ENCODE measurements at regions not wholly inside any gene's neighbourhood (a gene's known extent, or its start where the extent isn't known, plus 50 kb on each side); places are given as distances from the start of the nearest gene placed in this dataset.
"Not testable (repeated sequence)": the region's sequence is repeated elsewhere in the genome, so short reads cannot be mapped to it uniquely, and the experiment has no call there.

DNA sequence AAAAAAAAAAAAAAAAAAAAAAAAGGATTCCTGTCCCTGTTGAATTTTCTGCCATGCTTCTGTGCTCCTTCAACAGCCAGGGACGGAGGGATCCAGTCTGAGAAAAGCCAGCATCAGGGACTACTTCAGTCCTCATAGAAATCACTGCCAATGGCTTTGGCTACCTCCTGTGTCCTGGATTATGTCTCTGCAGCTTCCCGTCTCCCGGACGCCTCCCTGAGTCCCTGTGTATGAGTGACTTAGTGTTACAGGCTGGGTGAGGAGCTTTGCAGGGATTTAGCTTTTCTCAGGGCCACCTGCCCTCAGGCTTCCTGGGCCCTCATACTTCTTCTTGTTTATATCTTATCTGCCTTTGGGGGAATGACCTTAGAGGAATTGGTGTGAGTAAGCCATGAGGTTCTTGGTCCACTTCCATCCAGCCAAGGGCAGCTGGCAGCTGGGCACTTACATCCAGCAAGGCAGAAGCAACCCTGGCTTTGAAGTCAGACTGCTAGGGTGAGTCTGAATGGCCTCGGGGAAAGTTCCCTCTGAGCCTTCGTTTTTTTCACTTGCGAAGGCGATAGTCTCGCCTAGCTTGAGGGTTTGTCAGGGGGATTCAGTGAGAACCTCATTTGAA lies 83.6 kb upstream of the CRYM start:
- TF ChIP-seq, protein P1, sequence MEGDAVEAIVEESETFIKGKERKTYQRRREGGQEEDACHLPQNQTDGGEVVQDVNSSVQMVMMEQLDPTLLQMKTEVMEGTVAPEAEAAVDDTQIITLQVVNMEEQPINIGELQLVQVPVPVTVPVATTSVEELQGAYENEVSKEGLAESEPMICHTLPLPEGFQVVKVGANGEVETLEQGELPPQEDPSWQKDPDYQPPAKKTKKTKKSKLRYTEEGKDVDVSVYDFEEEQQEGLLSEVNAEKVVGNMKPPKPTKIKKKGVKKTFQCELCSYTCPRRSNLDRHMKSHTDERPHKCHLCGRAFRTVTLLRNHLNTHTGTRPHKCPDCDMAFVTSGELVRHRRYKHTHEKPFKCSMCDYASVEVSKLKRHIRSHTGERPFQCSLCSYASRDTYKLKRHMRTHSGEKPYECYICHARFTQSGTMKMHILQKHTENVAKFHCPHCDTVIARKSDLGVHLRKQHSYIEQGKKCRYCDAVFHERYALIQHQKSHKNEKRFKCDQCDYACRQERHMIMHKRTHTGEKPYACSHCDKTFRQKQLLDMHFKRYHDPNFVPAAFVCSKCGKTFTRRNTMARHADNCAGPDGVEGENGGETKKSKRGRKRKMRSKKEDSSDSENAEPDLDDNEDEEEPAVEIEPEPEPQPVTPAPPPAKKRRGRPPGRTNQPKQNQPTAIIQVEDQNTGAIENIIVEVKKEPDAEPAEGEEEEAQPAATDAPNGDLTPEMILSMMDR (IDR thresholded peaks at IDR 0.05): not testable (repeated sequence)
- peak in 1 of 2 donors; percentile 47 for TF ChIP-seq POLR2A (IDR thresholded peaks at IDR 0.05)

Measured in adrenal gland (tissue), 5 donors.